HG02798 (cell line): ENCODE measurements at regions not wholly inside any gene's neighbourhood (a gene's known extent, or its start where the extent isn't known, plus 50 kb on each side); places are given as distances from the start of the nearest gene placed in this dataset.

Experiments
- ATAC-seq: cut with Tn5 transposase; IDR thresholded peaks from one replicate; pipeline ENCODE4 v1.9.1; 2021; ENCODE audit warnings: mild to moderate bottlenecking; ENCODE audit not compliant: unreplicated experiment, poor library complexity

DNA sequence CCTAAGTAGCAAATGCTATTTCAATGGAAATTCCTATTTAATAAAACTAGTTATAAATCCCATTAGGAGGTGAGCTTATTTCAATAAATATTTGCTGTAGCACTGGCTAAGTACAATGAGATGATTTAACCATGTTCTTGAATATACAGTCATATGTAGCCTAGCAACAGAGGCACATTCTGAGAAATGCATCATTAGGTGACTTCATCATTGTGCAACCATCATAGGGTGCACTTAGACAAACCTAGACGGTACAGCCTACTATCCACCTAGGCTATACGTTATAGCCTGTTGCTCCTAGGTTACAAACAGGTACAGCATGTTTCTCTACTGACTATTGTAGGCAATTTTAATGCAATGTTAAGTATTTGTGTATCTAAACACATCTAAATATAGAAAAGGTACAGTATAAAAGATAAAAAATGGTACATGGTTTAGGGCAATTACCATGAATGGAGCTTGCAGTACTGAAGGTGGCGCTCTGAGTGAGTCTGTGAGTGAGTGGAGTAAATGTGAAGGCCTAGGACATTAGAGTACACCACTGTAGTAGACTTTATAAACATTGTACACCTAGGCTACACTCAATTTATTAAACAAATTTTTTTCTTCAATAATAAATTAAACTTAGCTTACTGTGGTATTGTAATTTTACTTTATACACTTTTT lies 350.1 kb downstream of the CASP12 start:
- no peak for ATAC-seq

DNA sequence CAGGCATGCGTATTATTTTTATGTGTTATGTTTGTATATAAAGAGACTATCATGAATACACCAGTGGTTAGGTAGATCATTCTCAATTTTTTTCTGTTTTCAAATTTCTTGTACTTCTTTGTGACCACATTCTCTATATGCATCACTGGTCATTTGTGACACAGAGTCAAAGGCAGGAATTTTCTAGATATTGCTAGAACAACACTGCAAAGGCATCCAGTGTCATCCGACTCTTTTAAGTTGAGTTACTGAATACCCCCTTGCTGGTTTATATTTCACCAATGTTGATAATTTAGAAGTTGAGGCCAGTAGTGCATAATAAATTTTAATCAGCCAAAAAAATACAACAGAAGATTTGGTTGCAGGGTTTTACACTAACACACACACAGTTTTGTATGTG lies 351.8 kb downstream of the CASP12 start:
- no peak for ATAC-seq

DNA sequence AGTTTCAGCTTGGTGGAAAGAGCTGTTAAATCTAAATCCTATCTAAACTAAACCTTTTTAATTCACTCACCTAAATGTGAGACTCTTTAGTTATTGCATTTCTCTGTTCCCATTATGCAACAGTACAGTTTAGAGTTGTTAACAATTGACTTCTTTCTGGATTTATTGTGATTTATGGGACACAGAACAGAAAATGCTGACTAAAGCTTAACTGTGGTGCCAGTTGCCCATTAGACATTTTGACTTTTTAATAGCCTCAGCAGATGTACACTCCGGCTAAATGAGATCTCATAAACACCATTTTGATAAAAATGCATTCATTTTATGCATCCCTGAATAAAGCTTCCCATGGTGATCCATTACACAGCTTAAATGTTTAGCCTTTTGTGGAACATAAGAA lies 356.6 kb downstream of the CASP12 start:
- no peak for ATAC-seq

DNA sequence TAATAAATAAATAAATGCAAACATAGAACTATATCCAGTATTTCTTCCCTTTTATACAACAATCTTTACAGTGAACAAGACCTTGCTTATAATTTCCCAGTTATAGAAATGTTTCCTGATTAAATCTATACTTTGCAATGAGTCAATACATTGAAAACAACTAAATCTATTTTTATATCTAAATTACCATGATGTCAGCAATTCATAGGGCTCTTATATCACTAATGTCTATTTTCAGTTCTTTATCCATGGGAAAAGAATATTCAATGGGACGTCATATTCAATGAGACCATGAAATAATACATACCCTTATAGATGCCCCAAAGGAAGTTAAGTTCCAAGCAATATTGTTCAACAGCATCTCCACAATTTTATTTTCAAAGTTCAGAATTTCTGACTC lies 359.9 kb downstream of the CASP12 start:
- ATAC-seq: no peak

DNA sequence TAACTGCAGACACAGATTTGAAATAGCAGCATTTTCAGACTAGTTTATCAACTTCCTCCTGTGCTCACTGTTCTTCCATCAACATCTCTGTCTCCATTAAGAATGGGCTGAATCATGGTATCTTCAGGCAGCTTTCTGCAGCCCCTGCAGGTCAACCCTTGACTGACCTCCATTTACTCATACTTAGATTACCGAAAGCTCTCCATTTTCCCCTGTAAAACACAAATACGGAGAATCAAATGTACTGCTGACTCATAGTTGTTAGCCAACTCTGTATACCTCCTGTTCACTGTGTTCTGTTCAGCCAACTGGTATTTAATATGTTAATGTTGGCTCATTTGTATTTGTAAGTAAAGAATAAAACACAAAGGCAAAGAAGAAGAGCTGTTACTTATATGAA lies 364.0 kb downstream of the CASP12 start:
- no peak for ATAC-seq

DNA sequence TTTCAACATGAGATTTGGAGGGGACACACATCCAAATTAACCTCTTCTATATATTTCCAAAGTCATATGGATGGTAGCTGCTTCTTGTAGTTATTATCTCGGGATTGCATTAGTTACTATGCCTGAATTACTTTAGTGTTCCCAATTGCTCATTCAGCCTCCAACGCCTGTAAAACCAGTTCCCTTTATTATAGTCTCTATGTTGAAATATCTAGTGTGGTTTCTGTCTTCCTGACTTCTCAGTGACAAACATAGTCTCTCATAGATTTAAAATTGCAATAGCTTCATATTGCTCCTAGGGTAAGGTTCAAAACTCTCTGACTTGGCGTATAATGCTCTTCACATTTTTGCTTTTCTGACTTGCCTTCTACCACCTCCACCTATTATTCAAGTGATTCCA lies 366.4 kb downstream of the CASP12 start:
- no peak for ATAC-seq

DNA sequence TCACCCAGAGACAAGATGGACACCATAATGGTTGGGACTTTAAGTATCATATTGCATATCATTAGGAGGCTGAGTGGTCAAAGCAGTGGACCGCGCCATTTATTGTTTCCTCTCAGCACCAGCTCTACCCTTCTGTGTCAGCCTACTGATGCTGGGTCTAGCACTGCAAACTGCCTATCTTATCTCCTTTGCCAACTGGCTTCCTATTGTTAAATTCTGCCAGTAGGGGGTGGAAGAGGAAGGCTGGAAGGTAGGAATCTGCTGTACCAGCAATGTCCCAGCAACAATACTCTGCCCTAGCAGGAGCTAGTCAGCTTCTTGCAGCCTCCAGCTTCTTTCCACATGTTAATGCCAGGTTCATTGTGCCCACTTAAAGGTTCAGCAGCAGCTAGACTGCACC lies 367.1 kb upstream of the PDGFD start:
- peak; percentile 57 for ATAC-seq

DNA sequence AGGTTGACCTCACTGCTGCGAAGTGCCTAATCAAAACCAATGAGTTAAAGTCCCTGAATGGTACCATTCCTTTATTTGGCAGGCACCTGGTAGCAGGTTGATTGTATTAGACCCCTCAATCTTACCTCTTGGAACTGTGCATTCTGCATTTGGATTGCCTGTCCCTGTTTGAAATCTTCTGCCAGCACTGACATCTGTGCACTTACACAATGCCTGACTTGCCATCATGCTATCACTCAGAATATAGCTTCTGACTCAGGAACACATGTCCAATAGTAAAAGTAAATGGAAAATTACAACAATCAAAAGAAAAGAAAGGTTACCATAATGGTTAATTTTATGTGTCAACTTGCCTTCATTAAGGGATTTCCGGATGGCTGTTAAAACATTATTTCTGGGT lies 366.0 kb upstream of the PDGFD start:
- no peak for ATAC-seq

DNA sequence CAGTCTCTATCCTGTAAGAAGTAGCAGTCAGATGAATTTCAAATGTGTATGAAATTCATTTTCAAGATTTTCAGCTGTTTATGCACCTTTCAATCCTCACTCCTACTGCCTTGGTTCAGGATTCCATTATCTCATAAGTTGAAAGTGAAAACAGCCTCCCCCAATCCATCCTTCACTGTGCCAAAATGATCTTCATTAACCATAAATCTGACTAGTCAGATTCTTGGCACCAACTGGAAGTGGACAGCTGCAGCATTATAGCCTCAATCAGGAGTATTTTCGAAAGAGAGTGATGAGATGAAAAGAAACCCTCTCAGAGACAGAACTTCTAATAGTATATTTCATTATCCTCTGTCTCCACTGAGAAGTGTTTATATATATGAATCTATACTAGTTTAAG lies 365.3 kb upstream of the PDGFD start:
- no peak for ATAC-seq

DNA sequence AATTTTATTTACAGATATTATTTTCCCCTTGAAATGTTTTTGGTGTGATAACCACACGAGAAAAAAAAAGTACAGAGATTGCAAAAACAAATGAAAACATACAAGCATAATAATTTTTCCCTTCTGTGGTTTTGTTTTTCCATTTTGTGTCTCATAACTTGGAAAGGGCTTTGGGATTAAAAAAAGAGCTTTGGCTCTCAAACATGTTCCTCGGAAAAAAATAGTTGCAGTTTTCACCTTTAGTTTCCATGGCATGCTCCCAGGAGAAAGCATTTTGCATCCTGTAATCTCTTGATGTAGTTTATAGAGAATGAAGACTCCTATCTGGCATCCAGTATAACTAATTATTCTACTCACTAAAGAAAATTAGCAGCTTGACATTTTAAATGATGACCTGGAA lies 362.1 kb upstream of the PDGFD start:
- no peak for ATAC-seq

DNA sequence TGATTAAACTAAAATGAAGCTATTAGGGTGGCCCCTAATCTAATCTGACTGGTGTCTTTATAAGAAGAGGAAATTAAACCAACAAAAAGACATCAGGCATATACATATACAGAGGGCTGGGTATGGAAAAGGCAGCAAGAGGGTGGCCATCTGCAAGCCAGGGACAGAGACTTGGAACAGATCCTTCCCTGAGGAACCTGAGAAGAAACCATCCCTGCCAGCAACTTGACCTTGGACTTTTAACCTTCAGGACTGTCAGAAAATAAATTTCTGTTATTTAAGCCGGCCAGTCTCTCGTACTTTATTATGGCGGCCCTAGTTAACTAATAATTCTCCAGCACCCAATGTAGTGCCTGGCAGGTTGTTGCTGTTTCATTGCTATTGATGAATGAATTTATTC lies 361.5 kb upstream of the PDGFD start:
- ATAC-seq: no peak

DNA sequence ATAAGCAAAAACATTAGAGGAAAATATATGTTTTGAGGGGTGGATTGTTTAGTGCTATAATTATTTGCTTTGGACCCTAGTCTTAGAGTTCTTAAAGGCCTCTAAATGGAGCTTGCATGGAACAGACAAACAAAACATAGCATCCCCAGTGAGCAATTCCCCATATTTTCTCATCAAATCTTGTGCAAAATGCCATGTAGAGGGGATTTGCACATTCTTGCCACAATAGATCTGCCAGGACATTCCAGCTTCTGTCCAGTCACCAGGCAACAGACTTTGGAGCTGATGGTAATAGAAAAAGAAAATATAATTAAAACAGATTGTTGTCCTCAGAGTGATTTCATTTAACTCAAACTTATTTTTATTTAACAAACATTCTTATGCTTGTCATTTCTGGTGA lies 360.3 kb upstream of the PDGFD start:
- no peak for ATAC-seq

DNA sequence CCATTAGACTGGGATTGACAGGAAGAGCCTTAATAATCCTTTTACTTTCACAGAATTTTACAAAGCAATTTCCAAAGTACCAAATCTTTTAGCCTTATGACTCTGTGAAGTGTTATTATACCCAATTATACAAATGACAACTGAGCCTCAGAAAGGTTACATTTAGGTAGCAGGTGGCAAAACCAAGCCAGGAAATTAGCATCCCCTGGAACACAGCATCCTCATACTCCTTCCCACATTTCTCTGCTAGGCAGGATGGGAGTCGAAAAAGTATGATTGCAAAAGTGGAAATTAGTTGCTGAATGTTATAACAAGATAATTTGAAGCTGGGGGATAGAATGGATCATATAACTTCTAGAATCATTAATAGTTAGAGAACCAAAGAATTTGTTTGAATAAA lies 359.7 kb upstream of the PDGFD start:
- ATAC-seq: no peak

DNA sequence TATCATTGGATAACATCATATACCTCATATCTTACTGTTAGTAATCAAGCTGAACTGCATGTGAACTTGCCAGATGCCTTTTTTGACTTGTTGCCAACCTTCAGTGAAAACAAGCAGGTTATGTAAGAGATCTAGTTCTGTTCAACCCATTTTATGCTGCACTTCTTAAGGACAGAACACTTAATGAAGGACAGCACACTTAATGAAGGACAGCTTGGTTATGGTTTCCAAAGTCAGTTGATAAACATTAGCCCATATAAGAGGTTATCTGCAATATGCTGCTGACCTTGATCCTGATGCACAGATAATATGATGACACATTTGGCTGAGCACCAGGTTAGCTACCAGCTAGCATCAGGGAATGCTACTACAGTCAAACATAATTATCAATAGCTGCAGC lies 358.7 kb upstream of the PDGFD start:
- ATAC-seq: no peak

DNA sequence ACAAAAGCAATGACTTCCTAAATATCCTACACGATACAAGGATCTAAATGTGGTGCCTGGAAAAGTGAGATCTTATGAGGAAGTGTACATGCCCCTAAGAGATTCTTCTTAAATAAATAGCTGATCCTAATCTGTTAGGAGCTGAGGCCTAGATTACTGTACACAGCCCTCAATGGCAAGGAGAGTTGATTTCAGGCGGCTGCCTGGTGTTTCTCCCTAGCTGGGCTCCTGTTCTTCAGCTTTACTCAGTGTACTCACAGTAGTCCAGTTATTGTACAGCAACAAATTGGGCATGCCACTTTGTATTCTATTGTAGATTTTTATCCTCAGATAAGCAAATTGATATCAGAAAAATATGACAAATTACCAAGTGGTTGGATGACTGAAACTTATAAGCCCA lies 358.2 kb upstream of the PDGFD start:
- ATAC-seq: no peak

DNA sequence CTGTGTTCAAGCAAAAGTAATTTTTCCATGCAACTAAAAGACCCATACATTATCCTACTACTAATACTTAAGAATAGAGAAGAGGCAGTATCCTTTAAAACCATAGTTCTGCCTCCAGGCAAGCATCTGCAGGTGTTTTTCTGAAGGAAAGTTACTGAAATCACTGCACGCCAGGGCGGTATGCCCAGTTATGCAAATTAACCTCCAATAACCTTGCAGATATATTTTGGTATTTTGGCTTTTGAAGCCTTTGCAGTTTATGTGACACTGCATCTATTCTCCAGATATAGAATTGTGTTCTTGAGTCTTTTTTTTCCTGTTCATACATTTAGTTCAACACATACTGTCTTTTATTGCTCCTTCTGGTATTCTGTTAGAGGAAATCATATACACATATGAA lies 346.2 kb upstream of the PDGFD start:
- no peak for ATAC-seq

DNA sequence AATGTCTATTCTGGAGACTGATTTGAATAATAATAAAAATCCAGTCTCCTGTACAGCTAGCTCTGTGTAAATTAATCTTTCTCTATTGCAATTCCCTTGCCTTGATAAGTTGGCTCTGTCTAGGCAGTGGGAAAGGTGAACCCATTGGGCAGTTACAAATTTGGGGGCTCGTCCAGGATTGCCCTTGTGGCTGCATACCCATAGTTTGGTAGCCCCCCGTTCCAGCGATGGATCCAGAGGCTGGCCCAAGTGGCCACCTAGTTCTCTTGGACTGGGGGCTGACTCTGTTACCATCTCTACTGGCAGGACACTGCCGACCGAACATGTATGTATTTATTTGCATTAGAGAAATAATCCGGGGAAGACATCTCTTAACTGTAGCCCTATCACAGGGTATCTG lies 326.2 kb upstream of the PDGFD start:
- ATAC-seq: no peak

DNA sequence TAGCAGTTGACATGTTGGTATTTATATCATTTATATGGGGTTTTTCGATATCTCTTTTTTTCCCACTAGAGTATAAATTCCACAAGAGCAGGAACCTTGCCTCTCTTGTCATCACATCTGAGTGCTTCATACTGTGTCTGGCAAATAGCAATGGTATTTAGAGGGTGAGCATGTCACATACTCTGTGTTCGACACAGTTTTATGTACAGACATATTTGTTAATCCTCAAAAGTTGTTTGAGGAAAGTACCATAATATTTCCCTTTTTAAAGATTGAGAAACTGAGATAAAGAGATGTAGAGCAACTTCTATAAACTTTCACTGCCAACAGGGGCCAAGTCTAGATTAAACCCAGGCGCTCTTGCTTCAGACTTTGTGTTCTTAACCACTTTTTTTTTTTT lies 324.6 kb upstream of the PDGFD start:
- ATAC-seq: no peak

DNA sequence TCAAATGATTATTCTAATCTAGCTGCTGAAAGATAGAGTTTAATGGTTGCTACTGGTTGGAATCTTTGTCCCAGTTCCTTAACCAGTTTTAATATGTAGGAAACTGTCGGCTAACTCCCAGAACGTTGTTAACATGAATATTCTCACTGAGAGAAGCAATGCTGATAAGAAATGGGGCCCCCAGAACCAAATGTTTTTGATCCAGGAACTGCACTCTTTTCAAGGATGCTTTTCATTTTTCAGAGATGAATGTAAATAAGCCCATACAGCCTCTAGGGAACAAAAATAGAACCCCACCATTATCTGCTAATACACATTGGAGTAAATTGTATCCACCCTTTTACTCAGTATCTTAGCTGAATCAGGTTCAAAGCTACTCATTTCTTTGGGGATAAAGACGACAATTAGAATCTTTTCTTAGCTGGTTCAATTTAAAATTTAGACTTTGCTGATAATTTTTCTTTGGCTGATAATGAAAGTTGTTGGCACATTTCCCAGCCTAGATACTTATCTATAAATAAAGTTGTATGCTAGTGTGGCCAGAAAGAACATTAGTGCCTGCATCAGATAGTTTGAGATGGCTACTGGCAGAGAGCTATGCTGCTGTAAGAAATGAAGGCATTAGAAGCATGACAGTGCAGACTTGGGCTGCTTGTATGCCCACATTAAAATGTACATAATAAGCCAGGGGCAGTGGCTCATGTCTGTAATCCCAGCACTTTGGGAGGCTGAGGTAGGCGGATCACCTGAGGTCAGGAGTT lies 323.3 kb upstream of the PDGFD start:
- ATAC-seq: no peak

DNA sequence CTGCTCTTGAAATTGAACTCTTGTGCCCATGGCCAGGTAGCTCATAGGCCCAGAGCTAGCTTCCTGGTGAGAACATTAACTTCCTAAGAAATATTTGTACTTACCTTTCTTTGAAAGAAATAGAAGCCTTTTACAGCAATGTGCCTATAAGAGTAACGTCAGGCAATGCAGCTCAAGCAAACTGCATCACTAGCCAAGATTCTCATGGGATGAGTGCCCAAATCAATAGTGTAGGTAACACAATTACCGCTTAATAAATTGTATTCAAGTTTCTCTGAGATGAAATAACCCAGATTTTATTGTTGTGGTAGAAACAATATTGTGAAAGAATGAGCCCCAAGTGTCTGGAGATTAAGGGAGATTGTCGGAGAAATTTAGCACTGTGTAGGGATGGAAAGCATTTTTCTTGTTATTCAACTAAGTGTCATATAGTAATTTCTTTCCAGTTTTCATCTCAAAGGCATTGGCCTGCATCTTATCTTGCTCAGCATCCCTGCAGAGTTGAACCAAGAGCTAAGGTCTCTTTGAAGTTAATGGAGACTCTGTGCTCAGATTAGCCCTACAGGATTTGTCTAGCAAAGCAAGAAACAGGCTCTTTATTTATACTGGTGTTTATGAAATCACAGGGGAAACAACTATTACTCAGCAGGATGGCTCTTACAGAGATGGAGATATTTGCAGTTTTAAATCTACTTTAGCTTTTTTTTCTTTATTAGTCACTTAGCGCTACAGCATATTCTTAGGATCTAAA lies 321.0 kb upstream of the PDGFD start:
- ATAC-seq: no peak

DNA sequence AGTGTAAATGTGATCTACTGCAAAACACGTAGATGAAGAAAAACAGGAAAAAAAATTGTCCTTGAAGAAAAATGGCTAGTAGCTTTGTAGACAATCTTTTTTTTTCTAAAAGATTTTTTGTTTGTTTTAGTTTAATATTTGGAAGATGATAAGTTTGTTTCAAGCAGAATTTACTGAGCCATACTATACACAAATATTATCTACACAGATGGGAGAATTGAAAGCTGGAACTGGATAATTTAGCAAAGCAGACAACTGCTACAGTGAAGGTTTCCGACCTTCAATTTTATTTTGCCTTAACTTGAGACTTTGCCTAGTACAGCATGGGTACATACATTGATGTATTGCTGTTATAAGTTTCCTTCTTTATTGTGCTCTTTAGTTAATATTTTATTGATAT lies 313.0 kb upstream of the PDGFD start:
- ATAC-seq: no peak

DNA sequence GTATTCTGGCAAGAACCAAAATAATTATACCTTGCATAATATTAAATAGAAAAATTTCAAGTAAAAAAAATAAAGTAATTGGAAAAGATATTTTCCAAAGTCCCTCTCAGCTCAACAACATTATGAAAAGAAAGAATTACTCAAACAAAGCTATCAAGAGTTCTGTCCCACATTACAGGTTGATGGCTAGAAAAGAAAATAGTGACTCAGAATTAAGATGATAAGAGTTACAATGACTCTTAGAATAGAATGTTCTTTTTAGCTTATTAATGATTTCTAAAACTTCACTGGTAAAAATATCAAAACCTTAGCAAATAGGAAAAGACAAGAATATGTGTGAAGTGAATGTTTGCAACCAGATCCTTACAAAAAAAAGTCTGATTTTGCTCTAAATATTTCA lies 312.5 kb upstream of the PDGFD start:
- ATAC-seq: no peak
